GM19438 (cell line): ENCODE measurements at regions not wholly inside any gene's neighbourhood (a gene's known extent, or its start where the extent isn't known, plus 50 kb on each side); places are given as distances from the start of the nearest gene placed in this dataset.

Source experiments
- ATAC-seq: cut with Tn5 transposase; IDR thresholded peaks from one replicate; pipeline ENCODE4 v1.9.1; 2021; ENCODE audit warnings: low read depth; ENCODE audit not compliant: unreplicated experiment

DNA sequence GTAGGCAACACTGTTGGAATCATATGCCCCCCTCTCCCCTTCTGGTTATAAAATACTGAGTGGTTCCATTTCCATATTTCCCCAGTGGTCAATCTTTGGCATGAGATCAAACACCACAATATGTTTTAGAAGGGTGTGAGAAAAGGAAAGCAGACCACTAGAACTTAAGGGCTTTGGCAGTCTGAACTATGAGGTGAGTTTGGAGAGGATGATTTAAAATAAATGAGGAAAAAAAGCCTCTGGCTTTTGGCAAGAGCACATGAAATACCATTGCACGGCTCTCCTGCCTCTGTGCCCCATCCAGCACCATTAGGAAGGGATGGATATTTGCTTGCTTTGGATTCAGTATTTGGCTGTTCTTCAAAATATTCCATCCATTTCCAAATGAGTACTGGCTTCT is 339.5 kb upstream of the C1orf87 start:
- ATAC-seq = no peak

- no peak for ATAC-seq
Observed at GRCh38 chr1:60411591-60411990, 338.0 kb upstream of the C1orf87 start.

DNA sequence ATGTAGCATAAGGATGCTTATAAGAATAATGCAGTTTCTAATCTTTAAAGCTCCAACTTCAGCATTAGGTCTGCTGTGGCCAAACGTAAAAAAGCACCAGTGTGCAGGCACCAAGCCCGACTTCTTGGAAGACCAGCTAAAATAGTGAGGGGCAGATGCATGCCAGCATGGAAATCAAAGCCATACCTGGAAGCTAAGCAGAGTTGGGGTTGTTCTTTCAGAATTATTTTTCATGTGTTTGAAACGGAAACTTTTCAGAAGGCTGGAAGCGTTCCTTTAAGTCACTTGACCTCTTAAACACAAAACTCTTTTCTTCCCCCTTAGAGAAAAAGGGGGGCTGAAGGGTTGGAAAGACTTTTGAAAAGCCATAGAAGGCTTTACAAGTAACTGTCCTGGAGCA is 329.2 kb upstream of the C1orf87 start:
- no peak for ATAC-seq

- no peak for ATAC-seq
Observed at GRCh38 chr1:60402216-60402615, 328.6 kb upstream of the C1orf87 start.

DNA sequence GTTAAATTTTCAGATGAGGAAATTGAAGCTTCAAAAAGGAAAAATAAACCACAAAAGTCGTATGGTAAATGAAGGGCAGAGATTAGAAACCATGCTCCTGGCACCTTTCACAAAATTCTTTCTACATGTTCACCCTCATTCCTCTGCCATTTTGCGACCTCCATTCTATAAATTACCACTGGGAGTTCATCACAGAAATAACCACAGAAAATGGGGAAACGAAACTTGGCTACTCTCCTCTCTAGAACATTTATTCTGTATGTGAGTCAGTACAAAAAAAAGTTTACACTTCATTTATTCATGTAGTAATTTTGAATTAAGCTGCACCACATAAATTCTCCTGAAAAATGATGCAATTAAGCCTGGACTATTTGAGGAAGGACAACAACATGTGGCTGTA is 320.9 kb upstream of the C1orf87 start:
- ATAC-seq = no peak

DNA sequence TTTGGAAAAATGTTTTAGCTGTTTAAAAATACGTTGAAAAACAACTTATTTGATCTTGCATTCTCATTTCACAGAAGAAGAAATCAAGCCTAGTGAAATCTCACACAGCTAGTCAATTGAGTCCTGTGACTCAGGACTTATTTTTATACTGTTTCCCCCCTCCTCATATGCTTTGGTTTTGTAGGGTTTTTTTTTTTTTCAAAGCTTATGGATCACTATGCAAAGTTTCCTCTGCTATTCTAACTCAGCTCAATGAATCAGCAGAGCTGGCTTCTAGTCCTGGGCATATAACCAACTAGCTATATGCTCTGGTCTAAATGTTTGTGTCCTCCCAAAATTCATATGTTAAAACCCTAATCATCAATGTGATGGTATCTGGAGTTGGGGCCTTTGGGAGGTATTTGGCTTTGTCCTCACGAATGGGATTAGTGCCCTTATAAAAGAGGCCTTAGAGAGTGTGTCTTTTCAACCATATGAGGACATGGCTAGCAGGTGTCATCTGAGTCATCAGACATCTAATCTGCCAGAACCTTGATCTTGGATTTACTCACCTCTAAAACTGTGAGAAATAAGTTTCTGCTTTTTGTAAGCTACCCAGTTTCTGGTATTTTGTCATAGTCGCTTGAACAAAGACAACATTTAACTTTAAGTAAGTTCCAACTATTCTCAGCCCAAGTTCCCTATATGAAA is 317.2 kb upstream of the C1orf87 start:
- ATAC-seq = no peak

- no peak for ATAC-seq
Observed at GRCh38 chr1:60388092-60388987, 314.8 kb upstream of the C1orf87 start.

- ATAC-seq = no peak
Observed at GRCh38 chr1:60387175-60387574, 313.6 kb upstream of the C1orf87 start.

- ATAC-seq = no peak
Observed at GRCh38 chr1:60386249-60386648, 312.7 kb upstream of the C1orf87 start.

DNA sequence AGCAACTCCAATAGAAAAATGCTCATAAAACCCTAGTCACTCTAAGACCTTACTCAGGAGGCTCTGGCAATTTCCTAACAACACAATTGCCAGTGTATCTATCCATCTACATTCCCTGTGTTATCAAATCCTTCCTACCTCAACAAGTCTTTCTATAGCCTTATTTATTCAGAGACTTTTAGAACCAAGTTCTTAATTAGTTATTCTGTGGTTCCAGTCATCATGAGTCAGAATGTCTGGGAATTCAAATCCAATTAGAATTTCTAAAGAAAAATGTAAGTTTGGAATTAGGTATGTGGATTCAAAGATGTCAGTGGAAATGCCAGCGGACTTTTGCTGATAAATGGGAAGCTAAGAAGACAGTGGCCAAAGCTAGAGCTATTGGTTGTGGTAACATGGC is 302.6 kb upstream of the C1orf87 start:
- ATAC-seq = no peak

GRCh38 chr1:60374537-60374936 is 301.0 kb upstream of the C1orf87 start:
- ATAC-seq = no peak

GRCh38 chr1:60367532-60367931 is 294.0 kb upstream of the C1orf87 start:
- ATAC-seq = no peak

- no peak for ATAC-seq
Observed at GRCh38 chr1:60359431-60359830, 285.9 kb upstream of the C1orf87 start.

DNA sequence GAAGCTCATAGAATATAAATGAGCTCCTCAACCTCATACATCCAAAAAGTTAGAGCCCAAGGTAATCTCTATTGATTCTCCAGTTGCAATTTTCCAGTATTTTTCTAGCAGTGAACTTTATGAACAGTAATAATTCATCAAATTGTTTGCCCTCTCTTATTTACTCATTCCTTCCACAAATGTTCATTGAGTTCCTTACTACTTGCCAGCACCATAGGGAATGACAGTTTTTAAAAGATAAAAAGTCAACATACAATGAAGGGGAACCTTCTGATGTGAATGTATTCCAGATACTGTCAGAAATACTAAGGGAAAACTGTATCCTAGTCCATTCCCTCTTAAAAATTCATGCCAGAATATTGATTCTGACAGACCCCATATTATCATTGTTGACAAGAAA is 277.0 kb upstream of the C1orf87 start:
- ATAC-seq = no peak

GRCh38 chr1:60348884-60349283 is 275.3 kb upstream of the C1orf87 start:
- no peak for ATAC-seq

DNA sequence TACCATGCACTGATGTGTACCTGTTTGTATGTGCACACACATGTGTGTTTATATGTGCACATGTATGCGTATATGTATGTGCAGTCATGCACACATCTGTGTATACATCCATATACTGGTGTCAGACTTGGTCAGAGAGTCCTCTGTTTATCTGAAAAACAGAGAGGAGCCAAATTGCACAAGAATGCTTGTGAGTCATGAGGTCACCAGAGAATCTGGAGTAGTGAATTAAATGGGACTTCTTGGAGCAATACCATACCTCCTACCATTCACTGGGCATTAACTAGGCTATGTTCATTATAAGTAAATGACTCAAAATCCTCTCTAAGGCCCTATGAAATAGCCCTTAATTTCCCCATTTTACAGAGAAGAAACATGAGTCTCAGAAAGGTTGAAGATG is 272.1 kb upstream of the C1orf87 start:
- ATAC-seq = no peak

- ATAC-seq = no peak
Observed at GRCh38 chr1:60345049-60345448, 271.5 kb upstream of the C1orf87 start.

DNA sequence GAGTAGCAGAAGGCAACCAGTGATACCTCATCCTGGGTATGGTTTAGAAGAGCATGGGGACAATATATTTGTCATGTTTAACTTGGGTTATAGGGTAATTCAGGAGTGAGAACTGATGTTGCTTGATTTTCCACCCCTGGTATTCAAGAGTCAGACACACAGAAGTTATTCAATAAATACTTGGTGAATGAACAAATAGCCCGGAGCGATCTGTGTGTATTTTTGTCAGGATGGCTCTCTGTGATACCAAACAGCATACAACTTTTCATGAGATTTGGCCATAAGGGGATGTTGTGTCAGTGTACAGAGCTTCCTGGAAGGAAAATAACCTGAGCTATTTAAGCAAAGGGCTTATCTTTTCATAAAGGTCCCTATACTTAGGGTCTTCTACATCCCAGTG is 270.2 kb upstream of the C1orf87 start:
- no peak for ATAC-seq

DNA sequence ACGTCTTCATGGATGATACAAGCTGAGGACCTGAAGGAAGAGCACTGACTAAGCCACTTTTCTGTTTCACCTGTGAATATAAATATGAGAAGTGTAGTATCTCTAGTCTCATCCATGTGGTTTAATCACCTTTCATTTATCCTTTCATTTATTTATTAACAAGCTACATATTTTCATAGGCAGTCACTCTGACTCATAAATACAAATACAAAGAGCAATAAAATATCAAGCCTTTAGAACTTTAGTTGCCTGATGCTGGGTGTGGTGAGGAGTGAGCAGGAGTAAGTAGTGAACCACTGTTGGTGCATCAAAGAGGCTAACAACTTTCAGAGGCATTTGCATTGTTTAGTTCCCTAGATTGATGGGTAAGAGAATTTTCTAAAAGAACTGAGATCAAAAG is 269.0 kb upstream of the C1orf87 start:
- ATAC-seq = no peak

DNA sequence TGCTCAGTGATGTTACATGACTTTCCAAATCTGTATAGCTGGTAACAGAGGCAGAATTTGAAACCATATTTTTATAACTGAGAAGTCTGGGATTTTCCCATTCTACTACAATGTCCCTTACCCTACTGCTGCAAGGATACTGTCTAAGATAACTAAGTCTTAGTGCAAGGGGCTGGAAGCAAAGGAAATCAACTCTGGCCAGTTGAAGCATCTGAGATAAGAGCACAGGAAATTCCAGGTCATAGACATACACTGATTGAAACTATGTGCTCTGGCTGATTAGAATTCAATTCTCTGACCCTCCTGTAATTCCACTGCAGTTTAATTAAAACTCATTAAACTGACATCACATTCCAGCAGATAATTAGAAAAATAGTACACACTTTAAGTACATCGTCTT is 267.7 kb upstream of the C1orf87 start:
- ATAC-seq = no peak

DNA sequence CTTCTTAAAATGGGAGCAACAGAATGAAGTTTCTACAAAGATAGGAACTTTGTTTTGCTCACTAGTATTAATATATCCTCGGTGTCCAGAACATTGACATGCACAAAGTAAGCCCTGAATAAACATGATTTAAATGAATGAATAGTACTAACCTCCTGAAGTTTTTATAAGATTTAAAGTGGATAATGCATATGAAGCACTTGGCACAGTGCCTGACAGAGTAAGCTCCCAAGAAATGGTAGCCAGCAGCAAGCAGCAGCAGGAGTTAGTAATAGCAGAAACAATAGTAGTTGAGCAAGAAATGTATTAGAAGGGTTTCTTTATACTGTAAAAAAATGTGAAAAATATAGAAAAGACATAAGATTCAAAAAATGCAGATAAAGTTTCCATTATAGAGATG is 258.1 kb upstream of the C1orf87 start:
- ATAC-seq = no peak

GRCh38 chr1:60329651-60330050 is 256.1 kb upstream of the C1orf87 start:
- ATAC-seq = no peak
